GM19468 (cell line): ENCODE measurements at regions not wholly inside any gene's neighbourhood (a gene's known extent, or its start where the extent isn't known, plus 50 kb on each side); places are given as distances from the start of the nearest gene placed in this dataset.

Experiments
- ATAC-seq: cut with Tn5 transposase; IDR thresholded peaks from one replicate; pipeline ENCODE4 v1.9.1; 2021; ENCODE audit warnings: mild to moderate bottlenecking, moderate library complexity, moderate number of reproducible peaks; ENCODE audit not compliant: unreplicated experiment; ENCODE audit errors: extremely low read depth

DNA sequence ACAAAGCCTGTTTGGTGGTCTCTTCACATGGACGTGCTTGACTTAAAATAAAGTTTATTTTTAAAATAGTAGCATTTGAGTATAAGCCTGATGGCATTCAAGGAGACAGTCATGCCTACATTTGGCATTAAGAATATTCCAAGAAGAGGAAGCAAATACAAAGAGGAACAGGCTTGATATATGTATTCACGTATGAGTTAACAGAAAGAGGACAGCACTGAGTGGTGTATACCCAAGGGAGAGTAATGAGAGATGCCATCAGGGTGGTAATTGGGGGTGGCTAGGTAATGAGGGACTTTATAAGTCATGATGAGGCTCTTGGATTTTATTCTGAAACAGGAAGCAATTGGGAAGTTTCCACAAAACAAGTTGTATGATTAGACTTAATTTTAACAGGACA, 363.3 kb downstream of the SEMA3D start:
- no peak for ATAC-seq

- no peak for ATAC-seq
These were observed 363.8 kb downstream of the SEMA3D start for GRCh38 chr7:84822941-84823510.

DNA sequence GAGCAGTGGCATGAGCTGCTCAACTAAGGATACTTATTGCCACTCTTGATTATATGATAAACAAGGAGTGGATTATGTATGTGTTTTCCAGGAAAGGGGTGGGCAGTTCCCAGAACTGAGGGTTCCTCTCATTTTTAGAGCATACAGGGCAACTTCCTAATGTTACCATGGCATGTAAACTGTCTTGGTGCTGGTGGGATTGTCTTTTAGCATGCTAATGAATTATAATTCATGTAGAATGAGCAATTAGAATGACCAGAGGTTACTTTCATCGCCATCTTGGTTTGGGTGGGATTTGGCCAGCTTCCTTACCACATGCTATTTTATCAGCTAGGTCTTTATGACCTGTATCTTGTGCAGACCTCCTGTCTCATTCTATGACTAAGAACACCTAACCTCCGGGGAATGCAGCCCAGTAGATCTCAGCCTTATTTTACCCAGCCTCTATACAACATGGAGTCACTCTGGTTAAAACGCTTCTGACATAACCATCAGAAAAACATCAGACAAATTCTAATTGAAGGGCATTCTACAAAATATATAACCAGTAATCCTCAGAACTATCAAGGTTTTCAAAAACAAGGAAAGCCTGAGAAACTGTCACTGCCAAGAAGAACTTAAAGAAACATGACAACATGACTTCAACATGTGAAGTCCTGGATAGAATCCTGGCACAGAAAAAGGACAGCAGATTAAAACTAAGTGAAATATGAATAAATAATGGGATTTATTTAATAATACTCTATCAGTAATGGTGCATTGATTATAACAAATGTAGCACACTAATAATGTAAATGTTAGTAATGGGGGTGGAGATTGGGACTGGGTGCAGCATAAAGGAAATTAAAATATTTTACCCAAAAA, 365.0 kb downstream of the SEMA3D start:
- ATAC-seq: no peak

DNA sequence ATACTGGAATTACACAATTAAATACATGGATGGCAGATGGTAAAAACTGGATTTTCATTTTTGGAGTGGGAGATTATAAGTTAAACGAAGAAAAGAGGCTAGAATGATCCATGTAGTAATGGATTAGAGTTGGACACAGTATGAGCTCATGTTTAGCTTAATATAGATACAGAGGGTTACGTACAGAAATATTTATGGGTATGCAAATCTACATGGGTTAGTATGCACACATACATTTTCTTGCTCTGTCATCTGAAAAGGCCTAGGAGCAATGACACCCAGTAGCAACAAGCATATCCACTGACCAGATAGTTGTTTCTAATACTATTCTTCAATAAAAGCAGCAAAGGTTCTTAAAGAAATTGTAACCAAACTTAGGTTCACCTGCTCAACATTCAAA, 366.4 kb downstream of the SEMA3D start:
- ATAC-seq: no peak

DNA sequence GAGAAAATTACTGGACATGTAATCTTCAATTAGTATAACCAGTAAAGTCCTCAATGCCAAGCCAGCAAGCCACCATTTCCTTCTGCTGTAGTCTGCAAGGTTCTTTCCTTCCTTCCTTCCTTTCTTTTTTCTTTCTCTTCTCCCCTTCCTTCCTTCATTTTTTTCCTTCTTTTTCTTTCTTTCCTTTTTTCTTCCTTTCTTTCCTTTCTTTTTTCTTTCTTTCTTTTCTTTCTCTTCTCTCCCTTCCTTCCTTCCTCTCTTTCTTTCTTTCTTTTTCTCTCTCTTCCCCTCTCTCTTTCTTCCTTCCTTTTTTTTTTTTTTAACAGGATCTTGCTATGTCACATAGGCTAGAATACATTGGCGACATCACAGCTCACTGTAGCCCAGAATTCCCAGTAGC, 369.8 kb downstream of the SEMA3D start:
- ATAC-seq: no peak

- ATAC-seq: no peak
These were observed 373.5 kb downstream of the SEMA3D start for GRCh38 chr7:84813376-84813775.

DNA sequence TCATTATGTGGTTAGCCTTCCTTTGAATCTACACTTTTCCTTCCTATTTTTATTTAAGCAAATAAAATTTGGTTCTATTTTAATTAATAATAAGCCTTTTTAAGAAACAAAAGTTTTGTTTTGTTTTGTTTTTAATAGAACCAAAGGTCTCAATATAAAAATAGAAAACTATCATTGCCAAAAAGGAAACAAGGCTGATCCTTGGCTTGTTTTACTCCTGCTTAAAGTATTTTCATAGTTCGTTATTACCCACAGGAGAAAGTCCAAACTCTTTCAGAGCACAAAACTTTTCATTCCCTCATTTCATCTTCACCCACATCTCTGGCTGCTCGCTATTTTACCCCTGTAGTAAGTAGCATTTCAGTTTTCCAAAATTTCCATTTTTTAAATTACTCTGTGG, 374.8 kb downstream of the SEMA3D start:
- no peak for ATAC-seq

DNA sequence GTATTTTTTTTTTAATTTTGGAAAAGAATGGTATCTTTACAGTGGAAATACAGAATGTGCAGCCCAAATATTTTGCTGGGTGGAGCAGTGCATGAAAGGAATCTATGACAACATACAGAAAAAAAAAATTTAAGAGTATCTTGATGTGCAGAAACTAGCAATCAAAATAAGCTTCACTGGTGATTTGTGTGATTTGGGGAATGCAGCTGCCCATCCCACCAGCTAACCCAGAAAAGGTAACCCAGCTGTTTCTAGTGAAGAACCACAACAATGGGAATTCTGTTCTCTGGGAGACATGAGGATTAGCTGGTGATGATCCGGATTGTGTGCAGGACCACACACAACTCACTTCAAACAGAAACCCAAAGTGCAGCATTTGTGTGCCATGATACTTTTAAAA, 375.5 kb downstream of the SEMA3D start:
- no peak for ATAC-seq

DNA sequence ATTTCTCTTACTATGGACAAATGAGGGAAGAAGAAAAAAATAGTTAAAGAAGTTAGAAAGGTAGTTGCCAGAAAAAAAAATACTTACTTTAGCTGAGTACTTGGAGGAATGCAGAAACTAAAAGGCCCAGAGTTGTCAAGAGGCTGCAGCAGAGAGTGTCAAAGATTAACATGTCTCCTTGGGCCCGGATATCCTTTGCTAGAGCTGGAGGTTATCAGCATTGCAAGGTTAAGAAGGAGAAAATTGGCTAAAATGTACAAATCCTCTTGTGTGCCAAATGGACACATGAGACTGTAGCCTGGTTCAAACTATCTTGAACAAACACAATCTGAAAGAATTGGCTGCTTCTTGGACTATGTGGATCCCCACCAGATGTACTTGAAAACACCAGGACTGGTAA, 377.0 kb downstream of the SEMA3D start:
- no peak for ATAC-seq

- ATAC-seq: no peak
These were observed 382.9 kb downstream of the SEMA3D start for GRCh38 chr7:84803979-84804378.

DNA sequence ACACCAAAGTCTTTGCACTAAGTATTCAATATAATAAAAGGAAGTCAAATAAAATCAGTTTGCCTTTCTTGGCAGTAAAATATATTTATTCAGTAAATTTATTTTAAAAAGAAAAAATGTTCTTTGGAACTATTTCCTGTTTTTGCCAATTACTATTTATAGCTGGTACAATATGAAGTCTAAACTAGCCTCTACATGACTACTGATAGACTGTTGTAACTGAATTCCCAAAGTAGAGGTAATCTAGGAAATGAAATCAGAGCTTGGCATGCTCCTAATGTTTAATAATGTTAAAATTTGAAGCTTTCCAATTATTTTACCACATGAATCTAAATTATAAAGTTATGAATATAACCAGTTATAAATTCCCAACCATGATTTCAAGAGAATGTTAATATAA, 385.5 kb downstream of the SEMA3D start:
- ATAC-seq: no peak

DNA sequence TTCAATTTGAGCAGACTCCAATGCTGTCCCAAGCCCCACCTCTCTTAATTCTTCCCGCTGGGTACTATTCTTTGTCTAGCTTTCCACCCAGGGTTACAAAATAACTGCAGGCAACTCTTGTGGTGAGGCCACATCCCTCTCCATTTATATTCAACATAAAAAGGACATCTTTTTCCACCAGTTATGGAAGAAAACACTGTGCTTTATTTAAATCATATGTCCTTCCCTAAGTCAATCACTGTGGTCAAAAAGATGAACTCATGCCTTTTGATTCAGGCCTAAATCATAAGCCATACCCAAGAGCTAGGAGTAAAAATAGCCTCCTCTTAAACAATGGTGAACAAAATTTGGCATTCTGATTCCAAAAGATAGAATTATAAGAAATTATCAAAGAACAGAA, 386.0 kb downstream of the SEMA3D start:
- ATAC-seq: no peak

DNA sequence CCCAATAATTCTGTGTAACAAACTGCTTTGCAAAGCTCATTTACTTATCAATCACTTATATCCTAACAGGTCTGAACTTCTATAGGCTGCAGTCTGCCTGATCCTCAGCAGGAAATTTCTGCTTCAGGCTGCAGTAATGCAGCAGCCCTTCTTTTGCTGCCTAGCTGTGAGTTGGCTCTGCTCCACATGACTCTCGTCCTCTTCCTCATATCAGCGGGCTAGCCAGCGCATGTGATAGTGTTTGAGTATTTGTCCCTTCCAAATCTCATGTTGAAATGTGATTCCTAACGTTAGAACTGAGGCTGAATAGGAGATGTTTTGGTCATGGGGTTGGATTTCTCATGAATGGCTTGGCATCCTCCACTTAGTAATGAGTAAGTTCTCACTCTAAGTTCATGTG, 387.8 kb downstream of the SEMA3D start:
- ATAC-seq: no peak

DNA sequence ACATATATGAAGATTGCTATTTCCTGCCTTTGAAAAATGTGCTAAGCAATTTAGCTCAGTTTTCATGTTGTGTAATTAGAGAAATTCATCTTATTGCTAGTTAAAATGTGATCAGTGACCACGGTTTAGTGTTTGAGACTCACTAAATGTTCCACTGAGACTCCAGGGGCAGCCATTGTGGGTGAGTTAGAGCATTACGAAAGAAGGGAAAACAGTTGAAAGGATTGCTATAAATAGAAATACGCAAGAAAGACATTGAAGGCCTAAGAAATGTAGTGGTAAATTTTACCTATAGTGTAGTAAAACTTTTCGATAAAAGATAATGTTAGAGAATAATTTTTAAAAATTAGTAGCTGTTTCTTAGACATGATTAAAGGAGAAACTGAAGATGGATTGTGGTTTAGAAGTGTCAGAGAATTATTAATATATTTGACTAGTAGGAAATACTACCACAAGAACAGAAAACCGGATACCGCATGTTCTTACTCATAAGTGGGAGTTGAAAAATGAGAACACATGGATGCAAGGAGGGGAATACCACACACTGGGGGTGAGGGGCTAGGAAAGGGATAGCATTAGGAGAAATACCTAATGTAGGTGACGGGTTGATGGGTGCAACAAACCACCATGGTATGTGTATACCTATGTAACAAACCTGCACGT, 394.5 kb downstream of the SEMA3D start:
- ATAC-seq: no peak

- no peak for ATAC-seq
These were observed 396.0 kb downstream of the SEMA3D start for GRCh38 chr7:84790882-84791281.

GRCh38 chr7:84786073-84786472, 400.8 kb downstream of the SEMA3D start:
- ATAC-seq: no peak

DNA sequence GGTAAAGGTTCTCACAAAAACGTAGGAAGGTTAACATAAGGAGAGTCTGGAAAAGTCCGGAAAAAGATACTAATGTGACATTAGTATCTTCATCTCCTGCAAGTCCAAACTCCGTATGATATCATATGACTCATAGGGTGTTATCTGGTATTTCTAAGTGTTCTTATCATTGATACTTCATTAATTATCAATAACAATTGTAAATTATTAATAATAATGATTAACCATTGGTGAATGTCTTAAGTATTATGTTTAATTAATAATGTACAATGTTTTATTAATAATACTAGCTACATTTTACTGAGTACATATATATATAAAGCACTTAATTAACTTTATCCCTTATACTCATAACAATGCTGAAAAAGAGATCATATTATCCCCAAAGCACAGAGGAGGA, 402.4 kb downstream of the SEMA3D start:
- ATAC-seq: no peak

DNA sequence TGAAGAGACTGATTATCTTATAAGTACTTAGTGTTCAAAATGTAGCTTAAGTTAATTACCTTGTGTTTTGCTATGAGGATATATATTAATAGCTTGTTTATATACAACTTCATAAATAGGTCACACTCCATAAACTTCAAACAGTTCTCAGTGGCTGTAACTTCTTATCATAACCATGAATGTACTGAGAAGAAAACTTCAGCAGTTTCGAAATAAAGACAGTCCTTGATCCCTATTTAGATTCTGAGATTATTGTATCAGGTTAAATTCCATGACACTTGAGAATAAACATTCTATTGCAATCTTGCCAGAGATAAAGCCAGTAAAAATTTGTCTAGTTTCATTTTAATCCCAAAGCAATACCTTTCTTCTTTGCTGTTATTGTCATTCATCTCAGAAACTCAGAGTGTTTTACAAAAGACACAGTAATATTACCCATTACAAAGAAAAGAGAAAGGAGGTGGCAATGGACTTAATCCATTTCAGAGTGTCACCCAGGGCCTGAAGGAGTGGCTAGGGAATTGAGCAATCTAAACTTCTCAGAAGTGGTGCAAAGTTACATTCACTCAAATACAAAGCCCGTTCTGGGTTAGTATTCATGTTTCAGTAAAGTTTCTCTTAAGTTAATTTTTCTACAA, 403.6 kb downstream of the SEMA3D start:
- ATAC-seq: no peak

DNA sequence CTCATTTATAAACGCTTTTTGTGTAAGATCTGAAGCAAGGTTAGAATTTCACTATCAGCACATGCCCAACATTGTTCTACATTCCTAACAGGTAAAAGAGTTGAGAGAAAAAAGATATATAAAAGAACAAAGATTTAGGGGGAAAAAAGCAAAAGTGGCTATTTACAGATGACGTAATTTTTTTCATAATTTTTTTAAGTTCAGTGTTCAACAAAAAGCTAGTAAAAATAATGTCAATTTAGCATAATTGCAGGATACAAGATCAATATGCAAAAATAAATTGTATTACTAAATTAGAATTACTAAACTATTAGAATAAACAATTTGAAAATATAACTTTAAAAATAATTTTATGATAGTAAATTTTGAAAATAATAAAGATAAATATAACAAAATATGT, 405.0 kb downstream of the SEMA3D start:
- ATAC-seq: no peak

DNA sequence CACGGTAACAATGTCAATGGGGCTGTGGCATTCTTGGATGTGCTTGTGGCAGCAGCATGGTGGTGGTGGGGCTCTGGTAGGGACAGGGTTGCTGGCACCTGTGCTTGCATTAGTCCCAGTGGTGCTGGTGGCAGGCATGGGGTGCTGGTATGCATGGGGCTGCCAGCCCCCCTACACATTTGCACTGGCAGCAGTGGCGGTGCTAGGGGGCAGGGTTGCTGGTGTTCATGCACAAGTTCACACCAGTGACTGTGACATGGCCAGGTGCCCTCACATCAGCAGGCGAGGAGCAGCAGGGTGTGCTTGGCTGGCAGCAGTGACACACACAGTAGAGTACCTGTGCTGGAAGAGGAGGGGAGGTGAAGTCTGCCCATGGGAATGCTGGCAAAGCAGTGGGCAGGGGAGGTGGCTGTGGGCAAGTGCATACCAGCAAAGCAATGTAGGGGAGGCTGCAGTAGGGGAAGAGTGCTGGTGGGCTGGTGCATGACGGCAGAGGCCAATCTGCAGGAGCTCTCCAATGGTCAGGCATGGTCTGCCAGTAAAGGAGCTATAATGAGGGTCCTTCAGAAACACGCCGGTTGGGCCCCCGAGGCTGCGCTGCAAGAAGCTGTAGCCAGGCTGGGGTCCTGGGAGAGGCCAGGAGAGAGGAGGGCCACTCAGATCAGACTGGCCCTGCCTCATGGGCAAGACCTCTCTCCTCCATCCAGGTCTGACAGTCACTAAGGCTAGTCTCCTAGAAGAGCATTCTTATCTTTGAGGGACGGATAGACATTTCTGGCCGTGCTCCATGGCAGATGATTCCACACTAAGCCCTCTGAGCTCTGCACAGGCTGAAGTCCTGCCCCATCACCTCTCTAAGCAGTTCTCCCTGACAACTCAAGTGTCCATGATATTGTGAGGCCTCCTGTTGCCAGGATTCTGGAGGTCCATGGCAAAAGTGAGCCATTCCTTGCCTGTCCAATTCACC, 406.4 kb downstream of the SEMA3D start:
- ATAC-seq: no peak
